Fibroblast of lung (primary cell): ENCODE measurements at regions not wholly inside any gene's neighbourhood (a gene's known extent, or its start where the extent isn't known, plus 50 kb on each side); places are given as distances from the start of the nearest gene placed in this dataset.

ENCODE experiments used
- EZH2 ChIP-seq: IDR thresholded peaks from 2 replicates; pipeline ENCODE4 v1.5.1; 2012; ENCODE audit warnings: low read length, control low read depth, mild to moderate bottlenecking; ENCODE audit errors: missing control alignments
- TF ChIP-seq, protein P1 (sequence below), 2 donors: IDR thresholded peaks in 1 of 2; conservative IDR thresholded peaks in 1 of 2; 1 replicate in 1 of 2; 2 replicates in 1 of 2; pipeline ENCODE4 v1.5.1; 2011 to 2012; ENCODE audit warnings: low read length in 2 of 2, control low read depth in 1 of 2, inconsistent platforms in 1 of 2, low read depth in 1 of 2, mild to moderate bottlenecking in 1 of 2

DNA sequence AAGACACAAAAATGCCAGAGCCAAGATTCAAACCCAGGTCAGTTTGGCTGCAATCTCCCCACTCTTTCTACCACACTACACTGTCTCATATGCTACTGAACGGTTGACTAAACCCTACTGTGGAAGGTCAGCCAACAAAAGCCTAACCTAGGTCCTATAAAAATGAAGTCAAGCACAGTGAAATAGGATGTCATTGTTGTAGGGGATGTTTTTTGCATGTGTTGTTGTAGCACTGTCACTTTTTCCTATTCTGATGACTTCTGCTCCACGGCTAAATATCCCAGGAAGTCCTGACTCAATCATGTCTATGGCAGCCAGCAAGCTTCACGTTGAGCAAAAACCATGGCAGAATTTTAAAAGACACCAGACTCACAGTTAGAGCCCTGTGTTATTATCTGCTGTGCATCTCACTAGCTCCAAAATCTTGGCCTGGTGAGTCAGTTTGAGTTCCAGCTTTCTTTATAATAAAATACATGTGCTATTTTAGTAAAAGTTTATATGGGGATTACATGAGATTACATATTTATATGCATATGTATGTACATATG, 322.1 kb upstream of the NT5E start:
- TF ChIP-seq, protein P1, sequence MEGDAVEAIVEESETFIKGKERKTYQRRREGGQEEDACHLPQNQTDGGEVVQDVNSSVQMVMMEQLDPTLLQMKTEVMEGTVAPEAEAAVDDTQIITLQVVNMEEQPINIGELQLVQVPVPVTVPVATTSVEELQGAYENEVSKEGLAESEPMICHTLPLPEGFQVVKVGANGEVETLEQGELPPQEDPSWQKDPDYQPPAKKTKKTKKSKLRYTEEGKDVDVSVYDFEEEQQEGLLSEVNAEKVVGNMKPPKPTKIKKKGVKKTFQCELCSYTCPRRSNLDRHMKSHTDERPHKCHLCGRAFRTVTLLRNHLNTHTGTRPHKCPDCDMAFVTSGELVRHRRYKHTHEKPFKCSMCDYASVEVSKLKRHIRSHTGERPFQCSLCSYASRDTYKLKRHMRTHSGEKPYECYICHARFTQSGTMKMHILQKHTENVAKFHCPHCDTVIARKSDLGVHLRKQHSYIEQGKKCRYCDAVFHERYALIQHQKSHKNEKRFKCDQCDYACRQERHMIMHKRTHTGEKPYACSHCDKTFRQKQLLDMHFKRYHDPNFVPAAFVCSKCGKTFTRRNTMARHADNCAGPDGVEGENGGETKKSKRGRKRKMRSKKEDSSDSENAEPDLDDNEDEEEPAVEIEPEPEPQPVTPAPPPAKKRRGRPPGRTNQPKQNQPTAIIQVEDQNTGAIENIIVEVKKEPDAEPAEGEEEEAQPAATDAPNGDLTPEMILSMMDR (conservative IDR thresholded peaks at IDR 0.05 in 1 of 2, IDR thresholded peaks at IDR 0.05 in 1 of 2; ENCODE audit: low read depth in 1 of 2, low read length in 2 of 2), result no peak
- TF ChIP-seq EZH2, result no peak
